Hepatocyte (in vitro differentiated cells): ENCODE measurements at regions not wholly inside any gene's neighbourhood (a gene's known extent, or its start where the extent isn't known, plus 50 kb on each side); places are given as distances from the start of the nearest gene placed in this dataset.
A peak's percentile ranks its signal among the peaks of the same experiment; 100 is the strongest.

Experiments used
- DNase-seq: peaks from one replicate; pipeline ENCODE4 v3.0.0-alpha.2; 2016; ENCODE audit warnings: low spot score
- H2AFZ ChIP-seq: fragments of 200-600 bp; sonication (generic); 2 replicates; pipeline ENCODE4 v1.6.0; 2016; ENCODE audit warnings: antibody characterized with exemption, mild to moderate bottlenecking
- H3K27ac ChIP-seq: fragments of 200-600 bp; sonication (generic); 2 replicates; pipeline ENCODE4 v1.5.1; 2016; ENCODE audit warnings: mild to moderate bottlenecking
- H3K27me3 ChIP-seq: fragments of 200-600 bp; sonication (generic); 2 replicates; pipeline ENCODE4 v1.6.1; 2016
- H3K36me3 ChIP-seq: fragments of 200-600 bp; sonication (generic); replicated peaks from 2 replicates; pipeline ENCODE4 v1.5.1; 2016; ENCODE audit warnings: low read depth; ENCODE audit not compliant: insufficient read depth
- H3K4me1 ChIP-seq: fragments of 200-600 bp; sonication (generic); 2 replicates; pipeline ENCODE4 v1.5.1; 2016; ENCODE audit warnings: mild to moderate bottlenecking, moderate library complexity; ENCODE audit not compliant: insufficient read depth
- H3K4me2 ChIP-seq: fragments of 200-600 bp; sonication (generic); 2 replicates; pipeline ENCODE4 v1.6.0; 2016
- H3K4me3 ChIP-seq: fragments of 200-600 bp; sonication (generic); 2 replicates; pipeline ENCODE4 v1.5.1; 2016; ENCODE audit warnings: mild to moderate bottlenecking
- H3K79me2 ChIP-seq: fragments of 200-600 bp; sonication (generic); 2 replicates; pipeline ENCODE4 v1.6.0; 2017; ENCODE audit warnings: mild to moderate bottlenecking
- H3K9me2 ChIP-seq: fragments of 200-600 bp; sonication (generic); replicated peaks from 2 replicates; pipeline ENCODE4 v1.6.0; 2017; ENCODE audit warnings: mild to moderate bottlenecking; ENCODE audit not compliant: insufficient read depth
- H3K9me3 ChIP-seq: fragments of 200-600 bp; sonication (generic); 2 replicates; pipeline ENCODE4 v1.5.1; 2016; ENCODE audit warnings: low read depth, mild to moderate bottlenecking
- H4K20me1 ChIP-seq: fragments of 200-600 bp; sonication (generic); 2 replicates; pipeline ENCODE4 v1.6.0; 2016; ENCODE audit warnings: mild to moderate bottlenecking; ENCODE audit not compliant: insufficient read depth, poor library complexity, severe bottlenecking
- EZH2 ChIP-seq: fragments of 200-600 bp; sonication (generic); IDR thresholded peaks from 2 replicates; pipeline ENCODE4 v1.6.1; 2016; ENCODE audit warnings: antibody characterized with exemption, mild to moderate bottlenecking, borderline replicate concordance
- EZH2phosphoT487 ChIP-seq: fragments of 200-600 bp; sonication (generic); IDR thresholded peaks from one replicate; pipeline ENCODE4 v1.6.1; 2018; ENCODE audit warnings: antibody characterized with exemption, mild to moderate bottlenecking, low read depth, moderate library complexity; ENCODE audit not compliant: unreplicated experiment, severe bottlenecking
- WGBS: methylation state at CpG from one replicate; pipeline ENCODE4 v1.1.6; 2016; ENCODE audit warnings: low lambda C conversion rate; ENCODE audit errors: missing lambda C conversion rate; 5-methylcytosine and 5-hydroxymethylcytosine counted together
- TF ChIP-seq, protein P1 (sequence below): fragments of 200-600 bp; sonication (generic); IDR thresholded peaks from 2 replicates; pipeline ENCODE4 v1.5.1; 2016; ENCODE audit warnings: antibody characterized with exemption, mild to moderate bottlenecking; ENCODE audit not compliant: poor library complexity

- Histone ChIP-seq H3K27me3 (no peaks in the 10 kb centered on the region), H3K9me2 (no peaks in the 10 kb centered on the region), H3K9me3 (no peaks in the 10 kb centered on the region), H3K4me1 (no peaks in the 10 kb centered on the region), H4K20me1 (no peaks in the 10 kb centered on the region), H2AFZ (no peak overlapping the region), H3K36me3 (no peaks in the 10 kb centered on the region), H3K79me2 (no peaks in the 10 kb centered on the region), H3K27ac (no peak overlapping the region), H3K4me2 (no peak overlapping the region), H3K4me3 (no peak overlapping the region)
- peak; percentile 4 for DNase-seq
- no peak for TF ChIP-seq EZH2
- TF ChIP-seq, protein P1, sequence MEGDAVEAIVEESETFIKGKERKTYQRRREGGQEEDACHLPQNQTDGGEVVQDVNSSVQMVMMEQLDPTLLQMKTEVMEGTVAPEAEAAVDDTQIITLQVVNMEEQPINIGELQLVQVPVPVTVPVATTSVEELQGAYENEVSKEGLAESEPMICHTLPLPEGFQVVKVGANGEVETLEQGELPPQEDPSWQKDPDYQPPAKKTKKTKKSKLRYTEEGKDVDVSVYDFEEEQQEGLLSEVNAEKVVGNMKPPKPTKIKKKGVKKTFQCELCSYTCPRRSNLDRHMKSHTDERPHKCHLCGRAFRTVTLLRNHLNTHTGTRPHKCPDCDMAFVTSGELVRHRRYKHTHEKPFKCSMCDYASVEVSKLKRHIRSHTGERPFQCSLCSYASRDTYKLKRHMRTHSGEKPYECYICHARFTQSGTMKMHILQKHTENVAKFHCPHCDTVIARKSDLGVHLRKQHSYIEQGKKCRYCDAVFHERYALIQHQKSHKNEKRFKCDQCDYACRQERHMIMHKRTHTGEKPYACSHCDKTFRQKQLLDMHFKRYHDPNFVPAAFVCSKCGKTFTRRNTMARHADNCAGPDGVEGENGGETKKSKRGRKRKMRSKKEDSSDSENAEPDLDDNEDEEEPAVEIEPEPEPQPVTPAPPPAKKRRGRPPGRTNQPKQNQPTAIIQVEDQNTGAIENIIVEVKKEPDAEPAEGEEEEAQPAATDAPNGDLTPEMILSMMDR = no peak
- TF ChIP-seq EZH2phosphoT487 = no peak
- 77% methylated on average over 4 of the region's 4 CpGs for WGBS
Measured at GRCh38 chr5:30747412-30747811, 446.1 kb upstream of the CDH6 start.

GRCh38 chr5:30736669-30737068 lies 456.8 kb upstream of the CDH6 start:
- no peaks in the 10 kb centered on the region for H3K36me3 ChIP-seq
- H3K4me2 ChIP-seq = no peak overlapping the region
- no peaks in the 10 kb centered on the region for H3K27me3 ChIP-seq
- H3K9me3 ChIP-seq = no peaks in the 10 kb centered on the region
- no peak overlapping the region for H3K27ac ChIP-seq
- H3K9me2 ChIP-seq = no peaks in the 10 kb centered on the region
- no peak for DNase-seq
- no peak overlapping the region for H2AFZ ChIP-seq
- TF ChIP-seq, protein P1 = no peak
- no peak for TF ChIP-seq EZH2
- no peak for TF ChIP-seq EZH2phosphoT487
- no peaks in the 10 kb centered on the region for H3K79me2 ChIP-seq
- H3K4me1 ChIP-seq = no peaks in the 10 kb centered on the region
- H3K4me3 ChIP-seq = no peak overlapping the region
- no peaks in the 10 kb centered on the region for H4K20me1 ChIP-seq

- no peak overlapping the region for H3K27ac ChIP-seq
- no peaks in the 10 kb centered on the region for H4K20me1 ChIP-seq
- DNase-seq = no peak
- TF ChIP-seq, protein P1 = no peak
- TF ChIP-seq EZH2phosphoT487 = no peak
- TF ChIP-seq EZH2 = no peak
- H3K9me2 ChIP-seq = no peaks in the 10 kb centered on the region
- H3K4me1 ChIP-seq = no peaks in the 10 kb centered on the region
- H3K79me2 ChIP-seq = no peaks in the 10 kb centered on the region
- WGBS = 84% methylated on average over 4 of the region's 4 CpGs
- H3K4me2 ChIP-seq = no peak overlapping the region
- H3K4me3 ChIP-seq = no peak overlapping the region
- H2AFZ ChIP-seq = no peak overlapping the region
- no peaks in the 10 kb centered on the region for H3K9me3 ChIP-seq
- no peaks in the 10 kb centered on the region for H3K36me3 ChIP-seq
- H3K27me3 ChIP-seq = no peaks in the 10 kb centered on the region
Measured at GRCh38 chr5:30734118-30734517, 459.4 kb upstream of the CDH6 start.

DNA sequence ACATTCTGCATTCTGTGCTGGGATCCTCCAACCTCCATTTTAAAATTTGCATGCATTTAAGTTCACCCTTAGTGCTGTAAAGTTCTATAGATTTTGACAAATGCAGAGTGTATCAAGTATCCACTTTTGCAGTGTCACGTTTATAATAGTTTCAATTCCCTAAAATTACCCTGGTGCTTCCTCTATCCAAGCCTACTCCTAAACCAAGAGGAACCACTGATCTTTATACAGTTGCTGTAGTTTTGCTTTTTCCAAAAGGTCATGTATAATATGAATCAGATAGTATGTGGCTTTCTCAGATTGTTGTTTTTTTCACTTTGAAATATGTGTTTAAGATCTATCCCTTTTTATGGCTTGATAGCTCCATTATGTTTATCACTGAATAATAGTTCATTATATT lies 468.4 kb upstream of the CDH6 start:
- Histone ChIP-seq H3K9me3 (no peaks in the 10 kb centered on the region), H4K20me1 (no peaks in the 10 kb centered on the region), H3K79me2 (no peaks in the 10 kb centered on the region), H3K4me2 (no peak overlapping the region), H3K27me3 (no peaks in the 10 kb centered on the region), H3K4me1 (no peaks in the 10 kb centered on the region), H3K9me2 (no peaks in the 10 kb centered on the region), H3K4me3 (no peak overlapping the region), H3K27ac (no peak overlapping the region), H3K36me3 (no peaks in the 10 kb centered on the region), H2AFZ (no peak overlapping the region)
- DNase-seq = no peak
- TF ChIP-seq EZH2 = no peak
- no peak for TF ChIP-seq EZH2phosphoT487
- TF ChIP-seq, protein P1 = no peak
- 77% methylated on average over 1 of the region's 1 CpG for WGBS
